HuH-7.5 (cell line): ENCODE measurements at regions not wholly inside any gene's neighbourhood (a gene's known extent, or its start where the extent isn't known, plus 50 kb on each side); places are given as distances from the start of the nearest gene placed in this dataset.

Experiments
- DNase-seq: peaks from one replicate; pipeline ENCODE4 v3.0.0; 2011; ENCODE audit warnings: low spot score

- DNase-seq: no peak
Observed at GRCh38 chr4:180391613-180392012, 1851.6 kb upstream of the TENM3 start.

DNA sequence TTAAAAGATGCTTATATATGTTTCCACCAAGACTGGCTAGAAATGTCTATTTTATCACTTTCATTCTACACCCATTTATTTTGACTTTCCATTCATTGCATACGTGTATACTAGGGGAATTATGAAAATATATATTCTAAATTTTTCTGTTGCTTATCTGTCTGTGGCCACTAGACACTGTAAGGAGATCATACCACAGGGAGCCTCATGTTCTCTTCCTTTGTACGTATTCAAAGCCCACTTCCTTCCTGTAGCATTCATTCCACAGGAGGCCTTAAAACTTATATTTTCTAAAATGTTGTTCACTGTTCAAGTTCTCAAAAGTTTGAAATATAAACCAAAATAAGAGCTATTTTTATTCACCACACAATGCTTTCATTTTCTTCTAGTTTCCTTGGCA lies 1848.9 kb upstream of the TENM3 start:
- no peak for DNase-seq

DNA sequence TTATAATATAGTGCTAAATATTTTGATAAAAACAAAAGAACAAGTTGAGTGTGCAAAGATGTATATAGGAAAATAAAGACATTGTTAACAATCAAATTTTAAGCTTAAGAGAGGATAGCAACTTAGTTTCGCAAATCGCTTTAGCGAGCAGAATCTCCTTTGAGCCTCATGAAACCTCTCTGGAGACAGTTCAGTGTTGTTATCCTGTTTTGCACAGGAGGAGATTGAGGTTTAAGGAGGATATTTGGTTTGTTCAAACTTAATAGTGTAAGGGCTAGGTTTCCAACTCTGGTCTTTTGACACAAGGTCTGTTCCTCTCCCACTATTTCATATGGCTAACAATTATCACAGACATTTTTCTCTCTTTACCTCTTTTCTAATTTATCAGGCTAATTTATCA lies 1848.5 kb upstream of the TENM3 start:
- DNase-seq: no peak

GRCh38 chr4:180398564-180398963 lies 1844.6 kb upstream of the TENM3 start:
- no peak for DNase-seq

DNA sequence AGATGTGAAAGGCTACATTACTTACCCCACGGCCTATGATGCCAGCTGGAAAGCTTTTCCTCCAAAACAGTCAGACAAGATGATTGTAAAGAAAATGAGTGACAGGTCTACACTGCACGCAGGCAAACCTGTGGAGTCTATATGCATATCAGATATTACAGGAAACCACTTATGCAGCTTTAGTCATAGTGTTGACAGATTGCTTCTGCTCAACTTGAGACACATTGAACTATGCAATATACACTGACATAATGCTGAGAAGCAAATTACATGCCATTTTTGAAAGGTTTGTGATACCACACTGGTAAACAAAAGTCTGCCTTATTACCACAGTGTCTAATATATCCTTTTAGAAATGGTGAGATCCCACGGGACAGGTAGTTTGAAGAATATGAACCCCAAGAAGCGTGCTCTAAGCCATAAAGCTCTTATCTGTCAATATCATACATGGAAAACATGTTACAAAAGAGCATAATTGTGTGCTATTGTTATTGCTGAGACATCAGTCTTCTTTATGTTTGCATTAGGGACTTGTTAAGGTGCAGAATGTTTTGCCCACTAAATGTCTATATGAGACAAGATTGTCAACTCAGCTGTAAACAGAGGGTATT lies 1835.8 kb upstream of the TENM3 start:
- no peak for DNase-seq

- DNase-seq: no peak
Observed at GRCh38 chr4:180418819-180419531, 1824.2 kb upstream of the TENM3 start.

GRCh38 chr4:180422989-180423711 lies 1820.1 kb upstream of the TENM3 start:
- no peak for DNase-seq

- DNase-seq: no peak
Observed at GRCh38 chr4:180423712-180424057, 1819.5 kb upstream of the TENM3 start.

GRCh38 chr4:180426938-180427337 lies 1816.3 kb upstream of the TENM3 start:
- no peak for DNase-seq

DNA sequence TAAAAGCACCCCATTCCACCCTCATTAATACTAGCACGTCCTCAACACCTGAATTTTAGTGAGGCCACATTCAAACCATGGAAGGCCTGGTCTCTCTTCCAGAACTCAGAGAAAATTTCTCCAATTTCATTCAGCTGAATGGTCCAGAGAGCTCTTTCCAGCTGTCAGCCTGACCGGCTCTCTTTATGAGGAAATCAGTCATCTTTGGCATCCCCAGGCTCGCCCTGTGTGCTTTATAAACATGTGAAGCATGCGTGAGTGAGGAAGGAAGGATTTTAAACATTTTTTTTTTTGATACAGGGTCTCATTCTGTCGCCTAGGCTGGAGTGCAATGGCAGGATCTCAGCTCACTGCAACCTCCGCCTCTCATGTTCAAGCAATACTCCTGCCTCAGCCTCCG lies 1812.9 kb upstream of the TENM3 start:
- no peak for DNase-seq

- no peak for DNase-seq
Observed at GRCh38 chr4:180434131-180434895, 1808.9 kb upstream of the TENM3 start.

GRCh38 chr4:180436361-180436760 lies 1806.8 kb upstream of the TENM3 start:
- DNase-seq: no peak

DNA sequence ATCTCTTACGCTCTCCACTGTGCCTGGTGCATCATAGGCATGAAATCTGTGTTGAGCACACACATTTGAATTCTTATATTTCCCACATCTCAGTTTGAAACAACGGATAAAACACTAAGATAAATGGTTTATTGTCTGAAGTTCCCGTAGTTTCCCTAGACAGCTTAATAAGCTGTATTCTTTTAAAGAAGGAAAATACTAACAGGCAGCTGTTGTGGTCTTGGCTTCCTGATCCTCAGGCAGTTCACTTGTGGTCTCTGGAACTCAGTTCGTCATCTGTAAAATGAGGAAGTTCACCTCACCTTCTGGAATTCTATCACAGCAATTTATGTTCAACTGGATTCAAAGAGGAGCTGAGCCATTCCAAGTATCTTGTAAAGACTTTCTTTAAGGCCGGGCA lies 1805.6 kb upstream of the TENM3 start:
- no peak for DNase-seq

DNA sequence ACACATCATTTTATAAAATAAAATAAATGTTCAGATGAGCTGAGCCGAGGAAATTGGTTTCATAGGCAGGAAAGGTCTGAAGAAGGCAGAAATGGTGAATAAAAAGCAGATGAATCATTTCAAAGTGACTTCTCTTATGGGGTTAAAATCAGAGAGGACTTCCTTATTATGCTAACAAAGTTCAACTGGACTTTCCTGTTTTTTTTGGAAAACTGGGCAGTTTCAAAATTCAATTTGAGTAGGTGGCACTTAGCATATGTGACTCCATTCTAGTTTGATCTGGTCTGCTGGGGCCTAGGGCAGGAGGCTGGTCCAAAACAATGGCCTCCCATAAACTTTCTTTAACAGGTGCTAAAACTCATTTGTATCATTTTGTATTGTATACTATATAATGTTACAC lies 1794.9 kb upstream of the TENM3 start:
- no peak for DNase-seq

DNA sequence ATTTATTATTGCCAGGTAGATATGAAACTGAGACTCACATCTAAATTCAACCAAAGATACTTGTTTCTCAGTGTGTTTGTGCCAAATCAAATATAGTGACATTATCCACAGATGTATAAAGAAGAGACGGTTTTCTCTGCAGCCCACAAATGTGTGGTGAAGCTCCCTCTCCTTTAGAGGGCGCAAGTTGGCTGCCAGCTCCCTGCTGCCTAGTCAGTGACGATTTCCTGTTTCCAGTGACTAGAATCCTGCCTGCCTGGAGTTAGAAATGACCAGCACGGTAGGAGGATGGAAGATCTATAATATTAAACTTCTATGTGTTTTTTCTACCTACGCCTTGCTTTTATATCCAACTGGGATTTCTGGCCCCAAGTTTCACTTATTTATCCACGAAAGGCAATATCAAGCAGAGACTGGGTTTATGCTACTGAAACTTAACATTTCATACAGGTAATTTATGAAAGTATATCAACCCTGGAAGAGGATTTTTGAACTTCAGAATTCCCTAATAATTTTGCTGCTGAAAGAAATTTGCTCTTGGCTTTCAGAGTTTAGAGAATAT lies 1793.7 kb upstream of the TENM3 start:
- DNase-seq: no peak

- no peak for DNase-seq
Observed at GRCh38 chr4:180455226-180455625, 1788.0 kb upstream of the TENM3 start.

DNA sequence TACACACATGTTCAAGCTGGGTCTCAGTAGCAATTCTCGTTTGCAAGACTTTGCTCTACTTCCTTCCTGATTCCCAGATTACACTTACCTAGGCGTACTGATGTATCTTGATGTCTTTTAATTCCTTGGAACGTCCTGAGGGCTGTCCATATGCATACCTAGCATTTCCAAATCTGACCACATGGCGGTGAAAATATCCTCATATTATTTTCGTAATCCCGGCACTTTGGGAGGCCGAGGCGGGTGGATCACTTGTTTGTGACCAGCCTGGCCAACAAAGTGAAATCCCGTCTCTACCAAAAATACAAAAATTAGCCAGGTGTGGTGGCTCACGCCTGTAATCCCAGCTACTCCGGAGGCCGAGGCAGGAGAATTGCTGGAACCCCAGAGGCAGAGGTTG lies 1786.3 kb upstream of the TENM3 start:
- no peak for DNase-seq

DNA sequence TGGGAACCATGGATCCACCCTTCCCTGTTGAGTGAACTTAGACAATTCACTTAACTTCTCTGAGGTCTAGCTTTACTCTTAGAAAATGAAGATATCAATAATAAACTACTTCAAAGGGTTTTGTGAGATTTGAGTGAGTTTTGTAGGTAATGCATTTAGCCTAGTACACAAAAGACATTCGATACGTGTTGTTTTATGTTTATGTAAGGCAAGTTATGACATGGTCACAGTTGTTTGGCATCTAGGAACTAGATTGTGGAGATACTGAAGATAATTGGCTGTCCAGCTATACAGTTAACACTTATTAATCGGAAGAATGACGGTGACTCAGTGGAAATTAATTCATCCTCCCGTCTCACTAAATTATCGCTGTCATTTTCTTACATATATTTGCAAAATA lies 1781.1 kb upstream of the TENM3 start:
- no peak for DNase-seq

DNA sequence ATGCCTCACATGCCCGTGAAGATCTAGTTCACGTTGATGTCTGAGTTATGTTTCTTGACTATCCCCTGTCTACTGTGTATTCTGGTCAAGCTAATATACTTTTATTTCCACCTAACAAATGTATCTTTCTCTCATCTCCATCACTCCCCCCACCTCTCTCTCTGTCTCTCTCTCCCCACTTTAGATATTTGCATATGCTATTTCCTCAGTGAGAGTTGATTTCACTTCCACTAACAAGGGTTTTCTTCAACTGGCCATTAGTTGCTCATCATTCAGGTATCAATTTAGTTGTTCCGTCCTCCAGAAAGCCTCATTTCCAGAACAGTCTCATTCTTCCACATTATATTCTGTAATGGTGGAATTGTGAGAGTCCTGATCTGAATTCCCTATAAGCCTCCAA lies 1777.8 kb upstream of the TENM3 start:
- DNase-seq: no peak

DNA sequence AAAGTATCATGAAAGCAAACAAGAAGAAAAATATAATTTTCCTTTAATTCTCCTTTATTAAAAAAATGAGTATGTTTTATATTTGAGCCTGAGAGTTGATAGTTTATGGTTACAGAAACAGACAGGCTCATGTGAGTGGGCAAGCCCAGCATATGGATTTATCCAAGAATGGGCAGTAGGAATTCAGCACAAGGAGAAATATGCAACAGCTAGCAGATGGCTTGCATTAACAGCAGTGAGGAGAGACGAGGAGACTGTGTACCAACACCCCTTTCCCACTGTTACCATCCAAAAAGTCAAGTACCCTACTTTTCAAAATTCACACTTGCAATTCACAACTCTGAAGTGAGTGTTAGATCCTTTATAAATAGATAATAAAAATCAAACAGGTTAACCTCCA lies 1760.2 kb upstream of the TENM3 start:
- DNase-seq: no peak

GRCh38 chr4:180485407-180485806 lies 1757.8 kb upstream of the TENM3 start:
- DNase-seq: no peak

DNA sequence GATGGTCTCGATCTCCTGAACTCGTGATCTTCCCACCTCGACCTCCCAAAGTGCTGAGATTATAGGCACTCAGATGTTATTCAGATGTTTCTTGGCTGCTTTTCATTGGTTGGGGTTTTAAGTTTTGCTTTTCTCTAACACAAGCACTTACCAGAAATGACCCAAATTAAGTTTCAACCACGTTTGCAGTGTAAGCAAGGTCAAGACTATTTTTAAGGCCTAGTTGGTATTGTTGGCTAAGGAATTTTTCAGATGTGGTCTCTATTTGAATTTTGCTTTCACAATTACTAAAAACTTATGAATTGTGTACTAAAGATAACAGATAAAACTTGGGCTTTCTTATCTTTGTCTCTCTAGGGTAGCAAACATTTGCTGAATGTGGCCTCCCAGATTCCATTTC lies 1756.9 kb upstream of the TENM3 start:
- no peak for DNase-seq

GRCh38 chr4:180489787-180490186 lies 1753.4 kb upstream of the TENM3 start:
- no peak for DNase-seq
